ENCODE measurements at regions not wholly inside any gene's neighbourhood (a gene's known extent, or its start where the extent isn't known, plus 50 kb on each side); places are given as distances from the start of the nearest gene placed in this dataset.

GRCh38 chr2:129205176-129205575, 774.3 kb upstream of the RAB6C start:
- ChIA-PET POLR2A (no interaction called here), CTCF (no interaction called here)
- Histone ChIP-seq H3K27me3 (ENCODE audit: control insufficient read depth, insufficient read depth, low read length) (no peaks in the 10 kb centered on the region), H3K27ac (ENCODE audit: low read depth, low read length) (no peak overlapping the region), H3K4me3 (ENCODE audit: low read depth, low read length) (no peak overlapping the region), H3K9me3 (ENCODE audit: control insufficient read depth, insufficient read depth, low read length) (peaks cover 5% of the 10 kb centered on the region; the same call in 1 of the 2 replicates)
- TF ChIP-seq CTCF (IDR thresholded peaks at IDR 0.05; ENCODE audit: low read depth, low read length): no peak
- DNase-seq (ENCODE audit: low read depth, low spot score): no peak

DNA sequence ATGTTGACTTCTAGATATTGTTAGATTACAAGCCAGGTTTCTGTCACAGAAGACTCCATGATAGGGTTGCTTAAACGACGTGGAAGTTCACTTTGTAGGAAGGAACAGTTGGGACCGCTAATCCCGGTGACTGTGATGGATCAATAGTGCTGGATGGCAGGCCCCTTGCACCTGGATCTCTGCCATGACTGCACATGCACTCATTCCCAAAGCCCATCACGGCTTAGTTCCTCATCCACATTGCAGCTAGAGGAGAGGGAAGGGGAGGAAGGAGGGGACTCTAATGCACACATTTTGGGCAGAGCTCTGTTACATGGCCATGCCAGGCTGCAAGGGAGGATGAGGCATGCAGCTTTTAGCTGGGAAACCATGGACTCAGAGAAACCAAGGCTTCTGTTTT, 773.7 kb upstream of the RAB6C start:
- no peak overlapping the region for H3K4me3 ChIP-seq (ENCODE audit: low read depth, low read length)
- no peak for TF ChIP-seq CTCF (IDR thresholded peaks at IDR 0.05; ENCODE audit: low read depth, low read length)
- H3K9me3 ChIP-seq (ENCODE audit: control insufficient read depth, insufficient read depth, low read length): peaks cover 5% of the 10 kb centered on the region; the same call in 1 of the 2 replicates
- CTCF ChIA-PET: no interaction called here
- H3K27me3 ChIP-seq (ENCODE audit: control insufficient read depth, insufficient read depth, low read length): no peaks in the 10 kb centered on the region
- no peak for DNase-seq (ENCODE audit: low read depth, low spot score)
- no peak overlapping the region for H3K27ac ChIP-seq (ENCODE audit: low read depth, low read length)
- POLR2A ChIA-PET: no interaction called here

DNA sequence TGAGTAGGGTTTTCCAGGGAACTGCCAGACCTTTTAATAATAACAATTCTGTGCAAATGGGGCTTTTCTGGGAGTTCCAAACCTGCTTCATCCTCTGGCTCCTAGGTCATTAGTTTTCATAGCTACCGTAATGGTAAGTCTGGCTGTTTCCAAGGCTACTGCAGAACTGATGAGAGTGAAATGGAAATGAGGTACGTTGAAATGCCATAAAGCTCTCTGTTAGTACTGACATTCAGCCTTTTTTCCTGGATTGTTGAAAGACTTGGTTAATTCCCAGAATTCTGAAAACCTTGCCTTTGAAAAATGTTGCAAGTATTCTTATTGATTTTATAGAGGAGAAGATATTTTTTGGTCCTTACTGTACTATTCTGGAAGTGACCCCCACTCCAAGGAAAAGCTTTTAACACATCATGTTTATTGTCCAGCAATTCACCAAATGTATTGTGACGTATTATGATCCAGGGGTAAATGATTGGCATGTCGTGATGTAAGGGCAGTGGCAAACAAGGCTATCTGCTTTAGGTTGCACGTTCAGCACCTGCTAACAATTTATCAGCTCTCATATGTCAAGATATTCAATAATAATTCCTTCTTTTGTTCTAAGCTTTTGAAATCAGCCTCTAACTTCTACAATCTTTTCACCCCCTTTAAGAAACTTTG, 767.0 kb upstream of the RAB6C start:
- DNase-seq (ENCODE audit: low read depth, low spot score): no peak
- H3K4me3 ChIP-seq (ENCODE audit: low read depth, low read length): no peak overlapping the region
- no peak for TF ChIP-seq CTCF (IDR thresholded peaks at IDR 0.05; ENCODE audit: low read depth, low read length)
- ChIA-PET CTCF (no interaction called here), POLR2A (no interaction called here)
- no peaks in the 10 kb centered on the region for H3K27me3 ChIP-seq (ENCODE audit: control insufficient read depth, insufficient read depth, low read length)
- no peaks in the 10 kb centered on the region for H3K9me3 ChIP-seq (ENCODE audit: control insufficient read depth, insufficient read depth, low read length)
- H3K27ac ChIP-seq (ENCODE audit: low read depth, low read length): no peak overlapping the region

DNA sequence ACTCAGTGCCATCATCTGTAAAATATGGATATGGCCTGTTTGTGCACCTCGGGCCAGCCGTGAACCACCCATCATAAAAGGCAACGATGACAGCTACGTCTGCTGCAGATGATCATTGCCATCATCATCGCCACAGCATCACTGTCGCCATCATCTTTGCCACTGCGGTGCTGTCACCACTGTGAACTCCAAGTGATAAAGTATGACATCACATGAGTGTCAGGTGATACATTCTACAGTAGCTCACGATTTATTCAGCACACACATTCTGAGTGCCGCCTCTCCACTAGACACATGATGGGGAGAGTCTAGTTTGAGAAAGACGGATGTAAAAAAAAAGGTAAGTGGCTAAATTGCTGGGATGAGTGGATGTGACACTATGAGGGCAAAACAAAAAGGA, 755.4 kb upstream of the RAB6C start:
- DNase-seq (ENCODE audit: low read depth, low spot score): no peak
- Histone ChIP-seq H3K9me3 (ENCODE audit: control insufficient read depth, insufficient read depth, low read length) (no peaks in the 10 kb centered on the region), H3K27ac (ENCODE audit: low read depth, low read length) (no peak overlapping the region), H3K27me3 (ENCODE audit: control insufficient read depth, insufficient read depth, low read length) (no peaks in the 10 kb centered on the region), H3K4me3 (ENCODE audit: low read depth, low read length) (no peak overlapping the region)
- ChIA-PET POLR2A (no interaction called here), CTCF (no interaction called here)
- TF ChIP-seq CTCF (IDR thresholded peaks at IDR 0.05; ENCODE audit: low read depth, low read length): no peak

DNA sequence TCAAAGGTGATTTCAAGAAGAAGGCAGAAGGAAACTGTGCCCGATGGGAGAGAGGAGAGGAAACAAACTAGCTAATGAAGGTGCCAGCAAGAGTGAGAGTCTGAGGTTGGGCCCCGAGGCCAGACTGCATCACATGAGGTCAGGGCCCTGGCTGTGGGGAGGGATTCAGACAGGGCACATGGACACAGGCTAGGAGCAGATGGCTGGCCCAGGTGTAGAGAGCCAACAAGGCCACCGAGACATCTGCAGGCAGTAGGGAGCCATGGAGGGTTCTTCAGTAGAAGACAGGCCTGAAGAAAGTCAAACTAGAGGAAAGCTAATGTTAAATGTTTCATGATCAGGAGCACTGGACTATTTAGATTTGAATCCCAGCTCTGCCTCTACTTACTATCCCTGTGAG, 755.0 kb upstream of the RAB6C start:
- DNase-seq (ENCODE audit: low read depth, low spot score): no peak
- no peak overlapping the region for H3K4me3 ChIP-seq (ENCODE audit: low read depth, low read length)
- H3K9me3 ChIP-seq (ENCODE audit: control insufficient read depth, insufficient read depth, low read length): no peaks in the 10 kb centered on the region
- ChIA-PET CTCF (no interaction called here), POLR2A (no interaction called here)
- no peak for TF ChIP-seq CTCF (IDR thresholded peaks at IDR 0.05; ENCODE audit: low read depth, low read length)
- no peak overlapping the region for H3K27ac ChIP-seq (ENCODE audit: low read depth, low read length)
- H3K27me3 ChIP-seq (ENCODE audit: control insufficient read depth, insufficient read depth, low read length): no peaks in the 10 kb centered on the region

Data from AG04450 (cell line).